H1 (cell line): ENCODE measurements at regions not wholly inside any gene's neighbourhood (a gene's known extent, or its start where the extent isn't known, plus 50 kb on each side); places are given as distances from the start of the nearest gene placed in this dataset.

Experiments
- CTCF ChIA-PET: fragments of 300-600 bp; sonication (Branson Sonifier 250); formaldehyde crosslinking; loops from one replicate; lab custom pipeline; 2021; ENCODE audit not compliant: partially characterized antibody; lab: Charles Lee
- POLR2A ChIA-PET: fragments of 300-600 bp; sonication (Branson Sonifier 250); formaldehyde crosslinking; loops from one replicate; lab custom pipeline; 2021; ENCODE audit warnings: inconsistent platforms; ENCODE audit not compliant: partially characterized antibody; lab: Charles Lee
- DNase-seq, 2 experiments: peaks; one replicate each; pipeline versions ENCODE4 v3.0.0 to v3.0.0-alpha.2; 2010 to 2022; ENCODE audit warnings: low spot score in 2 of 2, low read depth in 1 of 2, mixed read lengths in 1 of 2
- FAIRE-seq: peaks from 2 replicates; lab custom pipeline; 2011; peaks lifted over from hg19 to GRCh38; lab: Jason Lieb, UNC
- H2AFZ ChIP-seq: 2 replicates; pipeline ENCODE4 v1.8.1; 2012; ENCODE audit warnings: low read length, inconsistent platforms
- H2AK5ac ChIP-seq: 2 replicates; pipeline ENCODE4 v1.6.1; 2013; ENCODE audit warnings: low read depth, low read length
- H2BK120ac ChIP-seq: replicated peaks from 2 replicates; pipeline ENCODE3; 2013; ENCODE audit warnings: low read depth, low read length, inconsistent platforms
- H2BK12ac ChIP-seq: 2 replicates; pipeline ENCODE4 v1.6.1; 2013; ENCODE audit warnings: low read depth, low read length
- H2BK15ac ChIP-seq: 2 replicates; pipeline ENCODE4 v1.6.1; 2013; ENCODE audit warnings: low read length
- H2BK20ac ChIP-seq: 2 replicates; pipeline ENCODE4 v1.6.1; 2013; ENCODE audit warnings: low read length
- H2BK5ac ChIP-seq: 2 replicates; pipeline ENCODE4 v1.6.1; 2013; ENCODE audit warnings: low read depth, low read length
- H3K14ac ChIP-seq: 2 replicates; pipeline ENCODE4 v1.6.1; 2013; ENCODE audit warnings: inconsistent platforms; ENCODE audit not compliant: insufficient read length
- H3K18ac ChIP-seq: 2 replicates; pipeline ENCODE4 v1.6.1; 2013; ENCODE audit warnings: low read length; ENCODE audit errors: extremely low read depth
- H3K23ac ChIP-seq: 2 replicates; pipeline ENCODE4 v1.6.1; 2013; ENCODE audit warnings: inconsistent platforms; ENCODE audit not compliant: insufficient read length
- H3K23me2 ChIP-seq: 2 replicates; pipeline ENCODE4 v1.6.1; 2013; ENCODE audit warnings: low read depth, low read length
- H3K27ac ChIP-seq: 2 replicates; pipeline ENCODE4 v1.6.1; 2011; ENCODE audit warnings: low read depth, low read length, inconsistent platforms
- H3K27me3 ChIP-seq, 4 experiments: replicated peaks in 1 of 4; 1 replicate in 1 of 4; 2 replicates in 3 of 4; pipeline versions ENCODE4 v1.6.1 to v1.8.1; 2011 to 2013; ENCODE audit warnings: low read length in 3 of 4, mild to moderate bottlenecking in 3 of 4, inconsistent platforms in 2 of 4, mixed read lengths in 2 of 4, moderate library complexity in 1 of 4; ENCODE audit not compliant: control insufficient read depth in 3 of 4, insufficient read depth in 3 of 4; ENCODE audit errors: extremely low read depth in 1 of 4
- H3K36me3 ChIP-seq, 4 experiments: 2 replicates each; pipeline versions ENCODE4 v1.6.1 to v1.8.1; 2011 to 2013; ENCODE audit warnings: mild to moderate bottlenecking in 4 of 4, low read length in 3 of 4, moderate library complexity in 2 of 4, control low read depth in 1 of 4, inconsistent platforms in 1 of 4; ENCODE audit not compliant: insufficient read depth in 4 of 4, control insufficient read depth in 2 of 4
- H3K4ac ChIP-seq: replicated peaks from 2 replicates; pipeline ENCODE3; 2013; ENCODE audit warnings: low read length, low read depth, mixed read lengths, inconsistent platforms; ENCODE audit not compliant: insufficient read length
- H3K4me1 ChIP-seq, 4 experiments: replicated peaks in 1 of 4; 1 replicate in 1 of 4; 2 replicates in 3 of 4; pipeline versions ENCODE4 v1.6.1 to v1.8.1; 2011 to 2013; ENCODE audit warnings: low read length in 3 of 4, inconsistent platforms in 2 of 4, mixed read lengths in 1 of 4; ENCODE audit not compliant: insufficient read depth in 4 of 4, control insufficient read depth in 3 of 4
- H3K4me2 ChIP-seq, 2 experiments: 2 replicates each; pipeline versions ENCODE4 v1.6.1 to v1.8.1; 2011 to 2013; ENCODE audit warnings: low read depth in 2 of 2, low read length in 2 of 2, control low read depth in 1 of 2, inconsistent platforms in 1 of 2, mild to moderate bottlenecking in 1 of 2; ENCODE audit not compliant: insufficient read depth in 1 of 2
- H3K4me3 ChIP-seq, 4 experiments: fragments of 200-600, 300-600 bp in 1 of 4; sonication (generic), shearing (Covaris generic), sonication (Bioruptor Twin) in 1 of 4; 2 replicates each; pipeline versions ENCODE4 v1.5.1 to v1.8.1; 2011 to 2016; ENCODE audit warnings: low read length in 4 of 4, low read depth in 3 of 4, control low read depth in 2 of 4, inconsistent platforms in 2 of 4, mild to moderate bottlenecking in 2 of 4, mixed read lengths in 1 of 4, moderate library complexity in 1 of 4; ENCODE audit not compliant: insufficient read depth in 2 of 4; ENCODE audit errors: extremely low read depth in 1 of 4
- H3K56ac ChIP-seq: replicated peaks from 2 replicates; pipeline ENCODE3; 2013; ENCODE audit warnings: low read depth, mild to moderate bottlenecking, mixed read lengths, low read length, inconsistent platforms; ENCODE audit not compliant: insufficient read length
- H3K79me1 ChIP-seq: 2 replicates; pipeline ENCODE4 v1.6.1; 2013; ENCODE audit warnings: low read depth, low read length, control low read depth
- H3K79me2 ChIP-seq, 2 experiments: 2 replicates each; pipeline versions ENCODE4 v1.6.1 to v1.8.1; 2012 to 2013; ENCODE audit warnings: low read length in 2 of 2, mild to moderate bottlenecking in 2 of 2, inconsistent platforms in 1 of 2; ENCODE audit not compliant: insufficient read depth in 2 of 2, control insufficient read depth in 1 of 2
- H3K9ac ChIP-seq, 4 experiments: replicated peaks in 1 of 4; 1 replicate in 1 of 4; 2 replicates in 3 of 4; pipeline versions ENCODE4 v1.6.1 to v1.8.1; 2011 to 2013; ENCODE audit warnings: low read depth in 3 of 4, low read length in 3 of 4, control low read depth in 2 of 4, mild to moderate bottlenecking in 2 of 4, moderate library complexity in 2 of 4, inconsistent platforms in 1 of 4; ENCODE audit errors: extremely low read depth in 1 of 4
- H3K9me3 ChIP-seq, 2 experiments: 2 replicates each; pipeline versions ENCODE4 v1.6.1 to v1.8.1; 2012 to 2013; ENCODE audit warnings: mild to moderate bottlenecking in 2 of 2, moderate library complexity in 2 of 2, control low read depth in 1 of 2, inconsistent platforms in 1 of 2, low read depth in 1 of 2, low read length in 1 of 2, mixed read lengths in 1 of 2; ENCODE audit not compliant: insufficient read depth in 2 of 2
- H4K20me1 ChIP-seq, 2 experiments: replicated peaks in 1 of 2; 2 replicates each; pipeline versions ENCODE3 to v1.8.1; 2011 to 2013; ENCODE audit warnings: inconsistent platforms in 2 of 2, low read length in 2 of 2, mild to moderate bottlenecking in 1 of 2; ENCODE audit not compliant: insufficient read depth in 2 of 2, control insufficient read depth in 1 of 2
- H4K5ac ChIP-seq: 2 replicates; pipeline ENCODE4 v1.6.1; 2013; ENCODE audit warnings: low read length, low read depth, mixed read lengths, inconsistent platforms; ENCODE audit not compliant: insufficient read length
- H4K8ac ChIP-seq: 2 replicates; pipeline ENCODE4 v1.8.0; 2013; ENCODE audit warnings: mild to moderate bottlenecking, moderate library complexity, low read length, inconsistent platforms; ENCODE audit not compliant: insufficient read depth; ENCODE audit errors: extremely low read depth
- H4K91ac ChIP-seq: replicated peaks from 2 replicates; pipeline ENCODE3; 2013; ENCODE audit warnings: low read length, mixed read lengths, inconsistent platforms; ENCODE audit not compliant: insufficient read length
- BACH1 ChIP-seq: IDR thresholded peaks from 2 replicates; pipeline ENCODE4 v1.6.1; 2012; ENCODE audit warnings: low read length, improper control_type of control experiment
- EZH2 ChIP-seq: fragments of 200-600 bp; sonication (generic); IDR thresholded peaks from 2 replicates; pipeline ENCODE4 v1.7.1; 2012; ENCODE audit warnings: low read depth, mild to moderate bottlenecking, moderate library complexity, low read length, inconsistent platforms; ENCODE audit not compliant: severe bottlenecking
- RAD21 ChIP-seq, 2 experiments: IDR thresholded peaks in 1 of 2; conservative IDR thresholded peaks in 1 of 2; 2 replicates each; pipeline ENCODE4 v1.6.1; 2011; ENCODE audit warnings: low read depth in 2 of 2, low read length in 2 of 2, improper control_type of control experiment in 1 of 2, inconsistent platforms in 1 of 2, mild to moderate bottlenecking in 1 of 2, moderate library complexity in 1 of 2
- ZNF274 ChIP-seq: IDR thresholded peaks from 2 replicates; pipeline ENCODE4 v1.7.0; 2012; ENCODE audit warnings: low read length, borderline replicate concordance; ENCODE audit errors: extremely low read depth
- WGBS, 2 experiments: shearing (Covaris generic) in 1 of 2; methylation state at CpG; one replicate each; pipeline versions ENCODE4 v1.1.6 to v1.1.7; 2013 to 2015; ENCODE audit warnings: low lambda C conversion rate in 2 of 2, mixed read lengths in 2 of 2, inconsistent platforms in 1 of 2, low coverage in 1 of 2, missing lambda C conversion rate in 1 of 2; ENCODE audit not compliant: insufficient replicate concordance in 2 of 2, insufficient coverage in 1 of 2, insufficient read length in 1 of 2; ENCODE audit errors: extremely low coverage in 1 of 2, missing lambda C conversion rate in 1 of 2; 5-methylcytosine and 5-hydroxymethylcytosine counted together
- TF ChIP-seq, protein P1 (sequence below): IDR thresholded peaks from 2 replicates; pipeline ENCODE4 v1.6.1; 2012; ENCODE audit warnings: inconsistent platforms
- TF ChIP-seq, protein P2 (sequence below): IDR thresholded peaks from 2 replicates; pipeline ENCODE4 v1.6.1; 2012; ENCODE audit warnings: low read length, inconsistent platforms

DNA sequence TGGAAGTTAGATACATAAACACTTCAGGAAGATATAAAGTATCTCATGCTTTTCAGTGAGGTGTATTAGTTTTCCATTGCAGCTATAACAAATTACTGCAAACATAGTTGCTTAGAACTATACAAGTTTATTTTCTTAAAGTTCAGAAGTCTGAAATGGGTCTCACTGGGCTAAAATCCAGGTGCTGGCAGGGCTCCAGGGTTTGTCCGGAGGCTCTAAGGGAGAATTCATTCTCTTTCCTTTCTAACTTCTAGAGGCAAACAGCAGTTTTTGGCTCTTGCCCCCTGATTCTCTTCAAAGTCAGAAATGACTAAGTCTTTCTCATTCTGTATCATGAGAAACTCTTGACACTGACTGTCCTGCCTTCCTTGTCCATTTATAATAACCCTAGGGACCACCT, 138.8 kb downstream of the AASDHPPT start:
- DNase-seq, result no peak
- CTCF ChIA-PET, result interaction anchor here (1.3 kb wide), 1 partner anchor 30 kb away, joined by 3 read pairs; no protein-coding TSS in a partner anchor
- H4K5ac ChIP-seq, result no peak overlapping the region

More for the DNA sequence above, 138.8 kb downstream of the AASDHPPT start:
- no peak overlapping the region for H3K56ac ChIP-seq
- no peak overlapping the region for H3K27ac ChIP-seq
- no peak overlapping the region for H3K4me3 ChIP-seq
- no peak overlapping the region for H4K8ac ChIP-seq
- no peak overlapping the region for H2BK20ac ChIP-seq
- no peak overlapping the region for H2AK5ac ChIP-seq
- no peak overlapping the region for H3K9ac ChIP-seq
- no peak overlapping the region for H3K14ac ChIP-seq
- H3K4ac ChIP-seq, result no peak overlapping the region
- no peaks in the 10 kb centered on the region for H3K27me3 ChIP-seq
- no peaks in the 10 kb centered on the region for H3K79me2 ChIP-seq
- no peak for TF ChIP-seq EZH2
- no peak for TF ChIP-seq RAD21 (IDR thresholded peaks at IDR 0.05 in 1 of 2, conservative IDR thresholded peaks at IDR 0.05 in 1 of 2; ENCODE audit: low read depth in 2 of 2, low read length in 2 of 2)
- no peak for TF ChIP-seq ZNF274
- TF ChIP-seq BACH1, result no peak
- TF ChIP-seq, protein P1, sequence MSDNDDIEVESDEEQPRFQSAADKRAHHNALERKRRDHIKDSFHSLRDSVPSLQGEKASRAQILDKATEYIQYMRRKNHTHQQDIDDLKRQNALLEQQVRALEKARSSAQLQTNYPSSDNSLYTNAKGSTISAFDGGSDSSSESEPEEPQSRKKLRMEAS, result no peak
- TF ChIP-seq, protein P2, sequence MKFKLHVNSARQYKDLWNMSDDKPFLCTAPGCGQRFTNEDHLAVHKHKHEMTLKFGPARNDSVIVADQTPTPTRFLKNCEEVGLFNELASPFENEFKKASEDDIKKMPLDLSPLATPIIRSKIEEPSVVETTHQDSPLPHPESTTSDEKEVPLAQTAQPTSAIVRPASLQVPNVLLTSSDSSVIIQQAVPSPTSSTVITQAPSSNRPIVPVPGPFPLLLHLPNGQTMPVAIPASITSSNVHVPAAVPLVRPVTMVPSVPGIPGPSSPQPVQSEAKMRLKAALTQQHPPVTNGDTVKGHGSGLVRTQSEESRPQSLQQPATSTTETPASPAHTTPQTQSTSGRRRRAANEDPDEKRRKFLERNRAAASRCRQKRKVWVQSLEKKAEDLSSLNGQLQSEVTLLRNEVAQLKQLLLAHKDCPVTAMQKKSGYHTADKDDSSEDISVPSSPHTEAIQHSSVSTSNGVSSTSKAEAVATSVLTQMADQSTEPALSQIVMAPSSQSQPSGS, result no peak
- H3K23me2 ChIP-seq, result no peaks in the 10 kb centered on the region
- H2BK5ac ChIP-seq, result no peak overlapping the region
- no peaks in the 10 kb centered on the region for H3K36me3 ChIP-seq
- no peaks in the 10 kb centered on the region for H3K4me1 ChIP-seq
- no peak overlapping the region for H2BK15ac ChIP-seq
- H3K79me1 ChIP-seq, result no peaks in the 10 kb centered on the region
- POLR2A ChIA-PET, result no interaction called here
- H2BK120ac ChIP-seq, result no peak overlapping the region
- no peaks in the 10 kb centered on the region for H3K9me3 ChIP-seq
- WGBS, 2 experiments, result 100% methylated on average over 1 of the region's 1 CpG; no CpG with 5 or more reads in 1 of the 2 experiments
- no peak overlapping the region for H3K23ac ChIP-seq
- no peak for FAIRE-seq
- no peak overlapping the region for H4K91ac ChIP-seq
- H2BK12ac ChIP-seq, result no peak overlapping the region
- H2AFZ ChIP-seq, result no peak overlapping the region
- no peak overlapping the region for H3K18ac ChIP-seq
- no peak overlapping the region for H3K4me2 ChIP-seq
- no peaks in the 10 kb centered on the region for H4K20me1 ChIP-seq
